ENCODE measurements at regions not wholly inside any gene's neighbourhood (a gene's known extent, or its start where the extent isn't known, plus 50 kb on each side); places are given as distances from the start of the nearest gene placed in this dataset.

DNA sequence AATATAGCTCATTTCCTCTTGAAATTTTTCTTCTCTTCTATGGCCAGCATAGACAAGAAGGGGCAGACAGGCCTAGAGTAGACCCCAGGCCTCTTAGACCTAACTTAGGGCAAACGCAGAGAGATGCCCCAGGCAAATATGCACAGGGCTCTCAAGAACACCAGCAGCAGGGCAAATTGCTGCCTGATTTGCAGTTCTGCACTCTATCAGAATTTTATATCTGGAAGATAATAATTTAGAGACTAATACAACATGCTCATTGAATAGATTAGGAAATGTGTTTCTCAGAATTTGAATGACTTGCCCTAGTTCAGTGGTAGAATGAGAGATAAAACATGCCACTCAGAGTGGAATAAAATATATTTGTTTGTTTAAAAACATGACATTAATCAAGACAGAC, 200.4 kb upstream of the ADGRL2 start:
- 95% methylated on average over 1 of the region's 1 CpG; no CpG with 5 or more reads in 1 of the 2 experiments for WGBS, 2 experiments (ENCODE audit: insufficient coverage in 1 of 2, insufficient read length in 1 of 2)
- Mint-ChIP-seq H3K27ac (no peak overlapping the region), H3K27me3 (ENCODE audit: insufficient read depth) (no peaks in the 10 kb centered on the region), H3K4me3 (no peak overlapping the region), H3K36me3 (ENCODE audit: low read depth) (no peaks in the 10 kb centered on the region), H3K9me3 (no peaks in the 10 kb centered on the region), H3K4me1 (peaks cover 14% of the 10 kb centered on the region)
- Histone ChIP-seq H3K27me3 (ENCODE audit: control insufficient read depth, insufficient read depth, low read length, poor library complexity, severe bottlenecking) (no peaks in the 10 kb centered on the region), H3K36me3 (ENCODE audit: control insufficient read depth, insufficient read depth, low read length) (no peaks in the 10 kb centered on the region), H3K4me1 (ENCODE audit: control insufficient read depth, insufficient read depth, low read length) (no peaks in the 10 kb centered on the region), H3K4me3 (ENCODE audit: low read length) (no peak overlapping the region), H3K9me3 (ENCODE audit: control insufficient read depth, low read length) (no peaks in the 10 kb centered on the region), H3K27ac (ENCODE audit: low read depth, low read length) (no peak overlapping the region), H3K9ac (ENCODE audit: extremely low read depth, low read length, poor library complexity, severe bottlenecking) (no peak overlapping the region)
- no peak for DNase-seq
- TF ChIP-seq, protein P1, sequence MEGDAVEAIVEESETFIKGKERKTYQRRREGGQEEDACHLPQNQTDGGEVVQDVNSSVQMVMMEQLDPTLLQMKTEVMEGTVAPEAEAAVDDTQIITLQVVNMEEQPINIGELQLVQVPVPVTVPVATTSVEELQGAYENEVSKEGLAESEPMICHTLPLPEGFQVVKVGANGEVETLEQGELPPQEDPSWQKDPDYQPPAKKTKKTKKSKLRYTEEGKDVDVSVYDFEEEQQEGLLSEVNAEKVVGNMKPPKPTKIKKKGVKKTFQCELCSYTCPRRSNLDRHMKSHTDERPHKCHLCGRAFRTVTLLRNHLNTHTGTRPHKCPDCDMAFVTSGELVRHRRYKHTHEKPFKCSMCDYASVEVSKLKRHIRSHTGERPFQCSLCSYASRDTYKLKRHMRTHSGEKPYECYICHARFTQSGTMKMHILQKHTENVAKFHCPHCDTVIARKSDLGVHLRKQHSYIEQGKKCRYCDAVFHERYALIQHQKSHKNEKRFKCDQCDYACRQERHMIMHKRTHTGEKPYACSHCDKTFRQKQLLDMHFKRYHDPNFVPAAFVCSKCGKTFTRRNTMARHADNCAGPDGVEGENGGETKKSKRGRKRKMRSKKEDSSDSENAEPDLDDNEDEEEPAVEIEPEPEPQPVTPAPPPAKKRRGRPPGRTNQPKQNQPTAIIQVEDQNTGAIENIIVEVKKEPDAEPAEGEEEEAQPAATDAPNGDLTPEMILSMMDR (conservative IDR thresholded peaks at IDR 0.05) = no peak

DNA sequence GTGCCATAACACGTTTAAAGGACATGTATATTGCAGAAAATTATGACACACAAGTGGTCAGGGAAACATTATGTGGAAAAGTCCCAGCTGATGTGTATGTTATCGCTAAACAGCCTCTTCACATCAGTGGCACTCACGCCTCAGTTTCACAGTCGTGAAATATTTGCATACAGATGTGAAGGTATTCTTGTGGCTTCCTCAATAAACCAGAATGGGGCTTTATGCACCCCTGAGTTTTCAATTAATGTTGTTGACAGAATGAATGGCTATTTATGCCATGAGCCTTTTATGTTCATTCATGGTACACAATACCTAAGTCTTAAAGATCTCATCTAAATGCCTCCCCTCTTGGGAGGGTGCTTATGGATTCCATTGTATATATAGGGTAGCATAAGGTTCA, 202.1 kb upstream of the ADGRL2 start:
- no peaks in the 10 kb centered on the region for H3K27me3 ChIP-seq (ENCODE audit: control insufficient read depth, insufficient read depth, low read length, poor library complexity, severe bottlenecking)
- no peak overlapping the region for H3K27ac ChIP-seq (ENCODE audit: low read depth, low read length)
- Mint-ChIP-seq H3K36me3 (ENCODE audit: low read depth) (no peaks in the 10 kb centered on the region), H3K27me3 (ENCODE audit: insufficient read depth) (no peaks in the 10 kb centered on the region), H3K9me3 (no peaks in the 10 kb centered on the region), H3K27ac (no peak overlapping the region), H3K4me1 (peaks cover 3% of the 10 kb centered on the region), H3K4me3 (no peak overlapping the region)
- H3K4me3 ChIP-seq (ENCODE audit: low read length) = no peak overlapping the region
- DNase-seq = no peak
- no peaks in the 10 kb centered on the region for H3K9me3 ChIP-seq (ENCODE audit: control insufficient read depth, low read length)
- no peaks in the 10 kb centered on the region for H3K36me3 ChIP-seq (ENCODE audit: control insufficient read depth, insufficient read depth, low read length)
- TF ChIP-seq, protein P1 (conservative IDR thresholded peaks at IDR 0.05) = no peak
- no peaks in the 10 kb centered on the region for H3K4me1 ChIP-seq (ENCODE audit: control insufficient read depth, insufficient read depth, low read length)
- no peak overlapping the region for H3K9ac ChIP-seq (ENCODE audit: extremely low read depth, low read length, poor library complexity, severe bottlenecking)
- 88 to 100% methylated on average over 2 to 4 of the region's 4 CpGs for WGBS, 2 experiments (ENCODE audit: insufficient coverage in 1 of 2, insufficient read length in 1 of 2)

DNA sequence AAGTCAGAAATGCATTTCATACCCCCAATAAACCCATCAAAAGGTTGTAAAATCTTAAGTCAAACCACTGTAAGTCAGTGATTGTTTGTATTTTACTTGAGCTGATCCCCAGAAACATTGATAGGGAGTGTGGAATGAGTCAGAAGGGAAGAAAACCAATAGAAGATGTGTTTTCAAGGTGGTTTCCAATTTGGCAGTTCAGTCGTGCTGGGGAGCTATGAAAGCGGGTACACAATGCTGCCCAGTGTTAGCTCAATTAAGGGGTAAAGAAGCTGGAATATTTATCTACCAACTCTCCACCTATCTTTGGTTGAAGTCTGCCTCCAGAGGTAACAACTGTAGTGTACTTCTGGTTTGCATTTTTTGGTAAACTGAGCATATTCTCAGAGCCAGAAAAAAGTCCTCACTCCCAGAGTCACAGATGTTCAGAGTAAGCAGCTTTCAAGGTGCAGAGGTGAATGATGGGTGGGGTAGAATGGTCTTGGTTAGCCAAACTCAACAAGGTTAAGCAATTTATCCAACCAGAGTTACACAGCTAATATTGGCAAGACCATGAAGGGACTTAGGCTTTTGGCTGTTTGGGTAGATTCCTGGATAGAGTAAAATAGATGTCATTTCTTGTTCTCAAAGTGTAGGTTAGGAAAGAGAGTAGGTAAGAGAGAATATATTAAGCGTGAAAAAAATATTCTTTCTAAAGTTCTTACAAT, 202.9 kb upstream of the ADGRL2 start:
- TF ChIP-seq, protein P1 (conservative IDR thresholded peaks at IDR 0.05) = no peak
- no peak overlapping the region for H3K27ac Mint-ChIP-seq
- H3K27me3 ChIP-seq (ENCODE audit: control insufficient read depth, insufficient read depth, low read length, poor library complexity, severe bottlenecking) = no peaks in the 10 kb centered on the region
- no peaks in the 10 kb centered on the region for H3K36me3 Mint-ChIP-seq (ENCODE audit: low read depth)
- no peaks in the 10 kb centered on the region for H3K27me3 Mint-ChIP-seq (ENCODE audit: insufficient read depth)
- no peaks in the 10 kb centered on the region for H3K9me3 ChIP-seq (ENCODE audit: control insufficient read depth, low read length)
- H3K9me3 Mint-ChIP-seq = no peaks in the 10 kb centered on the region
- H3K4me1 Mint-ChIP-seq = peaks cover 3% of the 10 kb centered on the region
- no peak for DNase-seq
- no peaks in the 10 kb centered on the region for H3K4me1 ChIP-seq (ENCODE audit: control insufficient read depth, insufficient read depth, low read length)
- H3K9ac ChIP-seq (ENCODE audit: extremely low read depth, low read length, poor library complexity, severe bottlenecking) = no peak overlapping the region
- H3K27ac ChIP-seq (ENCODE audit: low read depth, low read length) = no peak overlapping the region
- no peak overlapping the region for H3K4me3 Mint-ChIP-seq
- WGBS, 2 experiments (ENCODE audit: insufficient coverage in 1 of 2, insufficient read length in 1 of 2) = 80% methylated on average over 1 to 2 of the region's 3 CpGs
- no peaks in the 10 kb centered on the region for H3K36me3 ChIP-seq (ENCODE audit: control insufficient read depth, insufficient read depth, low read length)
- no peak overlapping the region for H3K4me3 ChIP-seq (ENCODE audit: low read length)

Data from endodermal cell (in vitro differentiated cells).